ENCODE measurements at regions not wholly inside any gene's neighbourhood (a gene's known extent, or its start where the extent isn't known, plus 50 kb on each side); places are given as distances from the start of the nearest gene placed in this dataset.

DNA sequence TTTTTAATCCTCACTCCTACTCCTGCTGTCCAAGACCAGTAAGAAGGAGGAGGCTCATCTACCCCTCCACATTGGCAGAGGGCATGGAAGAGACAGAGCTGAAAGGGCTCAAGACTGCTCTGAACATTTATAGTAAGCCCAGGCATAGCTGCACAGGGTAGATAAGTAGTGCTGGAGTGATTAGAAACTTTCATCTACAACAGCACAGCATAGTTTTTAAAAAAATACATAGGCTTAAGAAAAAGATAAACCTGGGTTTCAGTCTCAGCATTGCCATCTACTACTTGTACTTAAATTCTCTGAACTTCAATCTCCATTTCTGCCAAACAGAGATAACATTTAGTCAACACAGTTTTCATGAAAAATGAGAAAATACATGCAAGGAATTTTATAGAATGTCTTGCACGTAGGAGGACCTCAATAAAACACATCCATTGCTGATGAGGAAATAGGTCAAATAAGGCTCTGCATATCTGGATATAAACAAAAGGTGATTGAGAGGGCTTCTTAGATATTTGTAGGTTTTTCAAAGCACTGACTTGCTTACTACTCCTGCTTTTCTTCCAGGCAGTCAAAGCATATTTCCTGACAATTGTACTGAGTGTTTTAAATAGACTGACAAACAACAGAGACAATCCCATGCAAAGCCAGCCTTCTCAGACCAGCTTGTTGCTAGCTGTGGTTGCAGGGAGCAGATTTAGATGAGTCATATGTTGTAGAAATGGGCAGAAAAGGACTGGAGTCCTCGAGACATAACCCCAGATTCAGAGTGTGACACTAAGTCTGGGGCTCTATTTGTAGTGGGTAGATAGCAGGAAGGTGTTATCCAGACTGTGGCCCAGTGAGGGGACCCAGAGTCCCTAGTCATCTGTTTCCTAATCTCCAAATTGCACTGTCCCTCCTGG lies 107.4 kb upstream of the TAB2 start:
- Histone ChIP-seq H3K9ac (ENCODE audit: low read length) (no peak overlapping the region), H3K4me3 (ENCODE audit: low read length) (no peak overlapping the region), H3K79me2 (ENCODE audit: low read length) (no peaks in the 10 kb centered on the region), H3K36me3 (ENCODE audit: low read depth, low read length) (no peaks in the 10 kb centered on the region), H3K4me1 (ENCODE audit: insufficient read depth, low read length) (no peaks in the 10 kb centered on the region), H3K9me2 (replicated peaks; ENCODE audit: low read length) (no peaks in the 10 kb centered on the region), H4K20me1 (ENCODE audit: low read length) (no peaks in the 10 kb centered on the region), H3K4me2 (ENCODE audit: low read length) (no peak overlapping the region), H3K27me3 (ENCODE audit: low read length) (no peaks in the 10 kb centered on the region), H3K9me3 (ENCODE audit: low read length) (no peaks in the 10 kb centered on the region), H2AFZ (ENCODE audit: low read length) (no peak overlapping the region), H3F3A (ENCODE audit: low read length, unreplicated experiment) (no peaks in the 10 kb centered on the region), H3K27ac (ENCODE audit: low read length) (no peak overlapping the region)
- intact Hi-C loops (cut with micrococcal nuclease), result no loop called here
- BruUV-seq (replicated peaks), result no TSS peak
- no peak for ATAC-seq
- peak; percentile 10 for DNase-seq
- CTCF ChIA-PET, result no interaction called here
- TF ChIP-seq, protein P1, sequence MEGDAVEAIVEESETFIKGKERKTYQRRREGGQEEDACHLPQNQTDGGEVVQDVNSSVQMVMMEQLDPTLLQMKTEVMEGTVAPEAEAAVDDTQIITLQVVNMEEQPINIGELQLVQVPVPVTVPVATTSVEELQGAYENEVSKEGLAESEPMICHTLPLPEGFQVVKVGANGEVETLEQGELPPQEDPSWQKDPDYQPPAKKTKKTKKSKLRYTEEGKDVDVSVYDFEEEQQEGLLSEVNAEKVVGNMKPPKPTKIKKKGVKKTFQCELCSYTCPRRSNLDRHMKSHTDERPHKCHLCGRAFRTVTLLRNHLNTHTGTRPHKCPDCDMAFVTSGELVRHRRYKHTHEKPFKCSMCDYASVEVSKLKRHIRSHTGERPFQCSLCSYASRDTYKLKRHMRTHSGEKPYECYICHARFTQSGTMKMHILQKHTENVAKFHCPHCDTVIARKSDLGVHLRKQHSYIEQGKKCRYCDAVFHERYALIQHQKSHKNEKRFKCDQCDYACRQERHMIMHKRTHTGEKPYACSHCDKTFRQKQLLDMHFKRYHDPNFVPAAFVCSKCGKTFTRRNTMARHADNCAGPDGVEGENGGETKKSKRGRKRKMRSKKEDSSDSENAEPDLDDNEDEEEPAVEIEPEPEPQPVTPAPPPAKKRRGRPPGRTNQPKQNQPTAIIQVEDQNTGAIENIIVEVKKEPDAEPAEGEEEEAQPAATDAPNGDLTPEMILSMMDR (conservative IDR thresholded peaks at IDR 0.05; ENCODE audit: low read depth, low read length), result no peak
- TF ChIP-seq EZH2 (IDR thresholded peaks at IDR 0.05; ENCODE audit: low read length, unreplicated experiment) (no peak), EZH2phosphoT487 (IDR thresholded peaks at IDR 0.05; ENCODE audit: borderline replicate concordance, low read length) (no peak)
- POLR2A ChIA-PET (ENCODE audit: unreplicated experiment), result no interaction called here

DNA sequence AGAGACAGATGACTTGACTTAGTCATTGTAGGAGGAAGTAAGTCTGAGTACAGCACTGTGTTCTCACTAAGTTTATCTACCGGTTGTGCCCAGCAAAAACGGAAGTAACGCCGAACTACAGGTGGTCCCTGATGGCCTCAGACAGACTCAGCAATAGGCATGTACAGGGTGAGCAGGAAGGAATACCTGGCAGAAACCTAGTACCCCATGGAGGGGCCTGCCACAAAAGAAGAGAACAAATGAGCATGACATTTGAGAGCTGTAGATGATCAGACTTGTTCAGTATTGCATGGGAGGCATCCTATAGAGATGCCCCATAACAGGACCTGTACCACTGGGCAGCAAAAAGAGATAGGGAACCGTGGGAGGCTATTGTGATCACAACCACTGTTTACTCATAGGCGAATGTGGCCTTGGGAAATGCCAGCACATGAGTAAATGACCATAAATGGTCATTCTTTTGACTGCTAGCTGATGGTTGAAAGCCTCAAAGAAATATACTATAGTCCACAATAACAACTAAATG lies 106.4 kb upstream of the TAB2 start:
- Histone ChIP-seq H3K9me3 (ENCODE audit: low read length) (no peaks in the 10 kb centered on the region), H3K27ac (ENCODE audit: low read length) (no peak overlapping the region), H3K4me2 (ENCODE audit: low read length) (no peak overlapping the region), H2AFZ (ENCODE audit: low read length) (no peak overlapping the region), H3F3A (ENCODE audit: low read length, unreplicated experiment) (no peaks in the 10 kb centered on the region), H3K4me3 (ENCODE audit: low read length) (no peak overlapping the region), H3K79me2 (ENCODE audit: low read length) (no peaks in the 10 kb centered on the region), H3K9ac (ENCODE audit: low read length) (no peak overlapping the region), H3K4me1 (ENCODE audit: insufficient read depth, low read length) (no peaks in the 10 kb centered on the region), H3K9me2 (replicated peaks; ENCODE audit: low read length) (no peaks in the 10 kb centered on the region), H3K36me3 (ENCODE audit: low read depth, low read length) (no peaks in the 10 kb centered on the region), H4K20me1 (ENCODE audit: low read length) (no peaks in the 10 kb centered on the region), H3K27me3 (ENCODE audit: low read length) (no peaks in the 10 kb centered on the region)
- intact Hi-C loops (cut with micrococcal nuclease), result no loop called here
- peak; percentile 10 for DNase-seq
- no peak for ATAC-seq
- no TSS peak for BruUV-seq (replicated peaks)
- POLR2A ChIA-PET (ENCODE audit: unreplicated experiment), result no interaction called here
- CTCF ChIA-PET, result no interaction called here
- TF ChIP-seq, protein P1 (conservative IDR thresholded peaks at IDR 0.05; ENCODE audit: low read depth, low read length), result no peak
- TF ChIP-seq EZH2phosphoT487 (IDR thresholded peaks at IDR 0.05; ENCODE audit: borderline replicate concordance, low read length) (no peak), EZH2 (IDR thresholded peaks at IDR 0.05; ENCODE audit: low read length, unreplicated experiment) (no peak)

DNA sequence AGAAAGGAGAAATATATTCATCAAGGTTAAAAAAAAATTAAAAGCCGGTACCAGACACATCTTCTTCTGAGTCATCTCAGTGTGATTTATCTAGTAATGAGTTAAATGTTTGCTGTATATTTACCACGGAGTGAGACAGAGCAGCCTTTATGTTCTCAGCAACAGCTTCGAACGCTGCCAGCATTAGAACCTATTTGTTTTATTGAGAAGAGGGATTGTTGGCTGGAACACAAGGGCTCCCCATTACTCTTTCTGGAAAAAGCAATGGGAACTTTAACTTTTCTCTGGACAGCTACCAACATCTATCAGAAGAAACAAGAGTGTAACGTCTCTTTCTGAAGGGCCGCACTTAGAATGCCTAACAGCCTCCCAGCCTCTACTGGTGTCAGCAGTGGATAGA lies 105.3 kb upstream of the TAB2 start:
- Histone ChIP-seq H3K4me3 (ENCODE audit: low read length) (no peak overlapping the region), H2AFZ (ENCODE audit: low read length) (no peak overlapping the region), H4K20me1 (ENCODE audit: low read length) (no peaks in the 10 kb centered on the region), H3K79me2 (ENCODE audit: low read length) (no peaks in the 10 kb centered on the region), H3K9ac (ENCODE audit: low read length) (no peak overlapping the region), H3K4me1 (ENCODE audit: insufficient read depth, low read length) (no peaks in the 10 kb centered on the region), H3K36me3 (ENCODE audit: low read depth, low read length) (no peaks in the 10 kb centered on the region), H3K9me2 (replicated peaks; ENCODE audit: low read length) (no peaks in the 10 kb centered on the region), H3K27me3 (ENCODE audit: low read length) (no peaks in the 10 kb centered on the region), H3K4me2 (ENCODE audit: low read length) (no peak overlapping the region), H3K9me3 (ENCODE audit: low read length) (no peaks in the 10 kb centered on the region), H3F3A (ENCODE audit: low read length, unreplicated experiment) (no peaks in the 10 kb centered on the region), H3K27ac (ENCODE audit: low read length) (no peak overlapping the region)
- no TSS peak for BruUV-seq (replicated peaks)
- ChIA-PET POLR2A (ENCODE audit: unreplicated experiment) (no interaction called here), CTCF (no interaction called here)
- ATAC-seq (no peak), DNase-seq (no peak)
- TF ChIP-seq, protein P1 (conservative IDR thresholded peaks at IDR 0.05; ENCODE audit: low read depth, low read length), result no peak
- no peak for TF ChIP-seq EZH2 (IDR thresholded peaks at IDR 0.05; ENCODE audit: low read length, unreplicated experiment)
- no peak for TF ChIP-seq EZH2phosphoT487 (IDR thresholded peaks at IDR 0.05; ENCODE audit: borderline replicate concordance, low read length)
- intact Hi-C loops (cut with micrococcal nuclease), result no loop called here
